SU-DHL-6 (cell line): ENCODE measurements at regions not wholly inside any gene's neighbourhood (a gene's known extent, or its start where the extent isn't known, plus 50 kb on each side); places are given as distances from the start of the nearest gene placed in this dataset.

ENCODE experiments used
- H2AFZ ChIP-seq: fragments of 200-600 bp; sonication (generic); 2 replicates; pipeline ENCODE4 v1.6.1; 2014; ENCODE audit warnings: low read depth, mild to moderate bottlenecking, moderate library complexity, mixed read lengths, antibody characterized with exemption, low read length; ENCODE audit not compliant: severe bottlenecking
- H3F3A ChIP-seq: fragments of 200-600 bp; shearing (Covaris generic); 2 replicates; pipeline ENCODE4 v1.6.0; 2016; ENCODE audit warnings: antibody characterized with exemption, mild to moderate bottlenecking; ENCODE audit not compliant: insufficient read depth
- H3K27ac ChIP-seq: fragments of 200-600 bp; sonication (generic); 2 replicates; pipeline ENCODE4 v1.5.1; 2016; ENCODE audit warnings: low read depth, mild to moderate bottlenecking, low read length, moderate library complexity, mixed read lengths
- H3K27me3 ChIP-seq: fragments of 200-600 bp; sonication (generic), shearing (Covaris generic); 2 replicates; pipeline ENCODE4 v1.6.0; 2014; ENCODE audit warnings: mild to moderate bottlenecking, low read length
- H3K36me3 ChIP-seq: fragments of 200-600 bp; sonication (generic); 2 replicates; pipeline ENCODE4 v1.6.1; 2014; ENCODE audit warnings: mild to moderate bottlenecking, low read length, mixed read lengths
- H3K4me2 ChIP-seq: fragments of 300-600, 200-600 bp; shearing (Covaris generic), sonication (generic); 2 replicates; pipeline ENCODE4 v1.6.0; 2014; ENCODE audit warnings: low read length, low read depth, mild to moderate bottlenecking; ENCODE audit not compliant: poor library complexity, severe bottlenecking
- H3K4me3 ChIP-seq: fragments of 200-600 bp; sonication (generic); 2 replicates; pipeline ENCODE4 v1.5.1; 2014; ENCODE audit warnings: antibody characterized with exemption, low read length, mild to moderate bottlenecking, mixed read lengths; ENCODE audit not compliant: insufficient read depth, poor library complexity, severe bottlenecking
- H3K79me2 ChIP-seq: fragments of 200-600 bp; sonication (generic); 2 replicates; pipeline ENCODE4 v1.6.1; 2014; ENCODE audit warnings: mild to moderate bottlenecking, low read length, moderate library complexity; ENCODE audit not compliant: insufficient read depth
- H3K9ac ChIP-seq: fragments of 200-600 bp; sonication (generic); 2 replicates; pipeline ENCODE4 v1.7.0; 2014; ENCODE audit warnings: mild to moderate bottlenecking, low read length
- H3K9me2 ChIP-seq: fragments of 200-600 bp; sonication (generic); replicated peaks from 2 replicates; pipeline ENCODE4 v1.6.1; 2014; ENCODE audit warnings: low read length; ENCODE audit not compliant: insufficient read depth
- H3K9me3 ChIP-seq: fragments of 200-600 bp; sonication (generic); 2 replicates; pipeline ENCODE4 v1.6.1; 2014; ENCODE audit warnings: low read length, mixed read lengths; ENCODE audit not compliant: insufficient read depth
- H4K20me1 ChIP-seq: fragments of 200-600 bp; sonication (generic); 2 replicates; pipeline ENCODE4 v1.6.1; 2014; ENCODE audit warnings: low read depth, mild to moderate bottlenecking, antibody characterized with exemption, low read length, moderate library complexity, mixed read lengths
- EZH2phosphoT487 ChIP-seq: fragments of 200-600 bp; sonication (generic), shearing (Covaris generic); conservative IDR thresholded peaks from 2 replicates; pipeline ENCODE4 v1.6.1; 2018; ENCODE audit warnings: mild to moderate bottlenecking, antibody characterized with exemption, low read length, moderate library complexity, mixed read lengths
- TF ChIP-seq, protein P1 (sequence below): fragments of 200-600 bp; sonication (generic); IDR thresholded peaks from one replicate; pipeline ENCODE4 v1.5.1; 2017; ENCODE audit warnings: antibody characterized with exemption, mild to moderate bottlenecking, low read length, moderate library complexity; ENCODE audit not compliant: insufficient read depth, poor library complexity, severe bottlenecking

DNA sequence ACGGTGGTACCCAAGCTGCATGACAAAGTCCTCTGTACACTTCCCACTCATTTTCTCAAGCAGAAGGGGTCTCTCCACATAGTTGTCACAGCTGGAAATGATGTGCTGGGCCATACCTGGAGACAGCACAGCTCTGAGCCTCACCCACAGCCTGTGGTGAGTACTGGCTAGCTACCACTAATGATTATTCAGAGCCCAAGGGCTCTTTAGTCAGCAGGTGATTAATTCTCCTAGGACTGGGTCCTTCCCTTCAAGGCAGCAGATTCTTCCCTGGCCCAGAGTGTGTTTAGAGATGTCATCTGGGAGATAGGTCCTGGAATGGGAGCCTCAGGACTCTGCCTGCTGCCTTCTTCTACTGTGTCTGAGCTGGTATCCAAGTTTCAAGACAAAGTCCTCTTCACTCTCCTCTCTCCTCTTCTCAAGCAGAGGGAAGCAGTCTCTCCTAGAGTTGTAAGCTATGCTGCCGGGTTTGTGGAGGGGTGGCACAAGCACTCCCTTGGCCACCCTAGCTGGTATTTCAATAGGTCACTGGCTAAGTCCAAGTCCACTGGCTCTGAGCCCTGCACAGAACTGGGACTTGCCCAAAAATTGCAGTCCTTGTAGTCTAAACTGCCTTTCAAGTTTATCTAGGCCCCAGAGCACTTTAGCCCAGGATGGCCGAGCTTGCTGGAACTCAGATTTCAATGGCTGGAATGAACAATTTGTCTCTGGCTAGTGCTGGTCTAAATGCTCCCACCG, 49.8 kb upstream of the VGLL2 start:
- H2AFZ ChIP-seq = no peak overlapping the region
- TF ChIP-seq EZH2phosphoT487 = no peak
- TF ChIP-seq, protein P1, sequence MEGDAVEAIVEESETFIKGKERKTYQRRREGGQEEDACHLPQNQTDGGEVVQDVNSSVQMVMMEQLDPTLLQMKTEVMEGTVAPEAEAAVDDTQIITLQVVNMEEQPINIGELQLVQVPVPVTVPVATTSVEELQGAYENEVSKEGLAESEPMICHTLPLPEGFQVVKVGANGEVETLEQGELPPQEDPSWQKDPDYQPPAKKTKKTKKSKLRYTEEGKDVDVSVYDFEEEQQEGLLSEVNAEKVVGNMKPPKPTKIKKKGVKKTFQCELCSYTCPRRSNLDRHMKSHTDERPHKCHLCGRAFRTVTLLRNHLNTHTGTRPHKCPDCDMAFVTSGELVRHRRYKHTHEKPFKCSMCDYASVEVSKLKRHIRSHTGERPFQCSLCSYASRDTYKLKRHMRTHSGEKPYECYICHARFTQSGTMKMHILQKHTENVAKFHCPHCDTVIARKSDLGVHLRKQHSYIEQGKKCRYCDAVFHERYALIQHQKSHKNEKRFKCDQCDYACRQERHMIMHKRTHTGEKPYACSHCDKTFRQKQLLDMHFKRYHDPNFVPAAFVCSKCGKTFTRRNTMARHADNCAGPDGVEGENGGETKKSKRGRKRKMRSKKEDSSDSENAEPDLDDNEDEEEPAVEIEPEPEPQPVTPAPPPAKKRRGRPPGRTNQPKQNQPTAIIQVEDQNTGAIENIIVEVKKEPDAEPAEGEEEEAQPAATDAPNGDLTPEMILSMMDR = no peak
- no peaks in the 10 kb centered on the region for H3K36me3 ChIP-seq
- H3K9ac ChIP-seq = no peak overlapping the region
- H3K4me2 ChIP-seq = no peak overlapping the region
- no peaks in the 10 kb centered on the region for H3F3A ChIP-seq
- no peaks in the 10 kb centered on the region for H3K27me3 ChIP-seq
- H3K79me2 ChIP-seq = no peaks in the 10 kb centered on the region
- H3K27ac ChIP-seq = no peak overlapping the region
- no peaks in the 10 kb centered on the region for H3K9me2 ChIP-seq
- no peaks in the 10 kb centered on the region for H4K20me1 ChIP-seq
- no peak overlapping the region for H3K4me3 ChIP-seq
- no peaks in the 10 kb centered on the region for H3K9me3 ChIP-seq
